Pons (tissue), 1 donor: ENCODE measurements at regions not wholly inside any gene's neighbourhood (a gene's known extent, or its start where the extent isn't known, plus 50 kb on each side); places are given as distances from the start of the nearest gene placed in this dataset.

Experiments used
- DNase-seq: peaks from one replicate; pipeline ENCODE4 v3.0.0-alpha.2; 2016; ENCODE audit warnings: low spot score

DNA sequence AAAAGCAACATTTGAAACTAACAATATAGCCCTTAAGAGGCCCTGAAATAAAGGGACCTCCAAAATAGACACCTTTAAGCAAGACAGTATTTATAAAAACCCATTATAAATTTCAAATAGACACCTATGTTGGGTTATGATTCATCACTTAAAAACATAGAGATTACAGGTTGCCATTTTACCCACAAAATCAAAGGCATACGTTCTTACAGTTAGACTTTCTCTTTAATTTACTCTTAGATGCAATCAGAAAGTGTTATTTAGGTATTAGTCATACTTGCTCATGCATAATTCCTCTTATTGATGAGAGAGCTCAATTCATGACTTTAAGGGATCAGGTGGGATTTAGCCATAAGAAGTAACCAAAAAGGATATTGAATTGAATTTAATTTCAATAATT is 51.5 kb upstream of the TMEM200A start:
- DNase-seq, result no peak

DNA sequence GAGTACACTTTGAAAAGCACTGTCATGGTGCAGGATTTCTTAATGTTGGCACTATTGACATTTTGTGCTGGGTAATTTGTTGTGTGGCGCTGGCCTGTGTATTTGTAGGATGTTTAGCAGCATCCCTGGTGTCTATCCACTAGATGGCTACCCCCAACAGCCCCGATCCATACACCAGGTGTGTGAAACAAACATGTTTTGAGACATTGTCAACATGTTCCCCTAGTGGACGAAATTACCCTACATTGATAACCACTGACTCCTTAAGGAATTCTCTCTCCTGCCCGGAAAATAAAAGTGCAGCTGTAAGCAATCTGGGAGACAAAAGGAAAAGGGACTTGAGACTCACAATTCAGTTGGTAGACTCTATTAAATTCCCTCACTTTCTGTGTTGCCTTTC is 52.6 kb upstream of the TMEM200A start:
- DNase-seq, result no peak

DNA sequence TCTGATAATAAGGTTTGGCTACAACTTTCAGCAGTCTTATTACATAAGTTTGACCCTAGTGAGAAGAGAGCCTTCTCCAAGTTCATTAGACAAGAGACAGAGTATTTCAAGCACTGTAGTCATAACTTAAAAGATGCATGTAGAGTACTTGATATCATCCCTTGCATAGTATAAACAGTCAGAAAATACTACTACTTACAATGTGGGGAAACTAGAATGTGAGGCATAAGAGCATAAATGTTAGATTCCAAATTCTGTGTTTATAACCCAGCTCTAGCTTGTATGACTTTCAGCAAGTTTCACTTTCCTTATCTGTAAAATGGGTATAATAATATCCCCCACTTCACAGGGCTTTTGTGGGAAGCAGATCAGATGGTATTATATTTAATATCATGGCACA is 56.8 kb upstream of the TMEM200A start:
- DNase-seq, result no peak

DNA sequence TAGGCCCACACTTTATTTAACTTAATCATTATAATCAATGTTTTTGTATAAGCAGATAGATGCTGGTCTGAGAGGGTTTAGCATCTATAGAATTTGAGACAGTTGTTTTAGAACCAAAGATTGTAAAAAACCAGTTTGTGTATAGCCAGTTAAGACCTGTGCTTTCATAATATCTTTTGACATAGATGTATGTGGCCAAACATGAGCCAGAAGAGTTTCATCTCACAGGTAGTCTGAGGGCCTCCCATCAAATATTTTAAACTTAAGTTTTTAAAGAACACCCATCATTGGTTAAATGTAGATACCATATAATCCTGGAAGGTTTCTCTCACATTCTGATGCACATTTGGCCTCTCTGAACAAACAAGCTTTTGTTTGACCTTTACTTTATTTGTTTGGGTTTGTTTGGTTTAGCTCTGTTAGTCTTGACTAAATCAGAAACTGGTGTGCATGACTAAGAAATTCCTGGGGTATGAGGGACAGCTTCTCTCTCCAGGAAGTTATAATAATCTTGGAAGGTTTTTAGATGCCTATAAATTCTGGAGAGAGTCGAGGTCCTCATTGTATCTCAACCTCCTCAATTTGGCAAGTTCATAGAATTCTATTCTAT is 58.0 kb upstream of the TMEM200A start:
- no peak for DNase-seq

DNA sequence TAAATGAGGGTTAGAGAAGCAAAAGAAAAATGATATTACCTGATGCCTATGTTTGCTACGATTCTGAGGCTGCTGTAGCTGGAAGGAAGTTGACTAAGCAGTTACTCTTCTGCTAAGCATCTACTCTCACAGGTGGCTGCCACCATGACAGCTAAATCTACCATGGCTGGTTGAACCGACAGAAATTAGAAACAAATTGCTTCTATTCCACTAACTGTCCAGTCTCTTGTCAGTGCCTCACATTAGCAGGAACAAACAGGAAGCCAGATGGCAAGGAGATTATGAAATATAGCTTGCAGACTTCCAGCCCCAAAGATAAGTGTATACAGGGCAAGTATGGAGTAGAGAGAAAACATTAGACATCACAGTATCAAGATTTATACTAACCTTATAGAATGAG is 59.4 kb upstream of the TMEM200A start:
- no peak for DNase-seq

DNA sequence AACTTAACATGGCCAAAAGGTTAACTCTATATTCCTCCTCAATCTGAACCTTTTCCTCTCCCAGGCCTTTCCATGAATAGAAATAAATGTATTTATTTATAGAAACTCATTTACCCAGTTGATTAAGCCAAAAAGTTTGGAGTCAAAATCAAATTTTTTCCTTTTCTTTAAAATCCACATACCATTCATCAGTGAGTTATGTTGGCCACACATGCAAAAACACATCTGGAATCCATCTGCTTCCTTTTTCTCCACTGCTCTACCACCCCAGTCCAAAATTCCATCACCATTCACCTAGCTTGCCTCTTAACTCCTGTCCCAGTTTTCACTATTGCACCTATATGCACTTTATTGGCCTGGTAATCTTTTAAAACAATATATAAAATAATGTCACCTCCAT is 62.4 kb upstream of the TMEM200A start:
- no peak for DNase-seq

DNA sequence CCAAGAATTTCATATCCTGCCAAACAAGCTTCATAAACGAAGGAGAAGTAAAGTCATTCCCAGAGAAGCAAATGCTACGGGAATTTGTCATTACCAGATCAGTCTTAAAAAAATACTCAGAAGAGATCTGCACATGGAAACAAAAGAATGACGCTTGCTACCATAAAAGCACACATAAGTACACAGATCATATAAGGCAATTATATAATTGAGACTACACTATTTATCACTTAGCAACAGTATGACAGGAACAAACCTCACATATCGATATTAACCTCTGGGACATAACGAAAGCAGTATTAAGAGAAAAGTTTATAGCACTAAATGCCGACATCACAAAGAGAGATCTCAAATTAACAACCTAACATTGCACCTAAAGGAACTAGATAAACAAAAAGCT is 67.6 kb upstream of the TMEM200A start:
- DNase-seq, result no peak

DNA sequence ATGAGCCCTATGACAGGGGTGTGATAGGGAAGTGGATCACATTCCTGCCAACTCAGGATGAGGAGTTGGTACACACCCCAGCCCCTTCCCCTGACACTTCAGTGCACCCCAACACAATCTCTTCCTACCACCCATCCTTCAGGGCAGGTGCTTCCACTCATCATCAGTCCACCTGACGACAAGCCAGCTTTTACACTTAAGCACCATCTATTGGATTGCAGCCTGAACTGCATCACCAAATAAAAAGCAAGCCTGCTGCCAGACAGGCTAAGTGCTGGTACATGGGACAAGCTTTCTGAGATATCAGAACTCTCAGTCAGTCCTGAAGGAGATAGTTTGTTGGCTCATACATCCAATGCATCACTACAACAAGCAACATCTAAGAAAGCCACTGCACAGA is 69.0 kb upstream of the TMEM200A start:
- DNase-seq, result no peak

DNA sequence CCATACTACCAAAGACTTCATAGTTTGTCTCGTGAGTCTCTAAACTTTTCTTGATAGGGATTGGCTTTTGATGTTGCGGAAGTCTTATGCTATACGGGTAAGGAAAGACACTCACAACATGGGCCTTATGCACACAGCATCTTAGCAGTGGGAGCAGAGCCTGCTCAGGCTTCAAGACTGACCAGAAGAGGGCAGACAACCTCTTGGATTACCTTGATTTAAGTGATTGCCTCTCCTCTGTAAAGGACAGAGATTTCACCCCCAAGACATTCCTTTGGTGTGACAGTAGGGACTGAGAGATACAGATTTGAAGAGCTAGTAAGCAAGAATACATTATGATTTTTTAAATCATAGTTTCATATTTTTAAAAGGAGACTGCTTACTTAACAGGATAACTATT is 71.0 kb upstream of the SAMD3 start:
- peak; percentile 20 for DNase-seq

DNA sequence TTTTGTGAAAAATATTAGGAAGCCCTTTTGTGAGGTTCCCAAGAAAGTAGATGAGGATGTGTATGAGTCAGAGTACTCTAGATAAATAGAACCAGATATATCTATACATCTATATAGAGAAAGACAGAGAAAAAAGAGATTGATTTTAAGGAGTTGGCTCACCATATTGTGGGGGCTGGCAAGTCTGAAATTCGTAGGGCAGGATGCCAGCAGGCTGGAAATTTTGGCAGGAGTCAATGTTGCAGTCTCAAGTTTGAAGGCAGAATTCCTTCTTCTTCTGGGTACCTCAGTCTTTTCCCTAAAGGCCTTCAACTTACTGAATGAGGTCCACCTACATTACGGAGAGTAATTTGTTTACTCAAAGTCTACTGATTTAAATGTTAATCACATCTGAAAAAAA is 65.3 kb upstream of the SAMD3 start:
- DNase-seq, result no peak

DNA sequence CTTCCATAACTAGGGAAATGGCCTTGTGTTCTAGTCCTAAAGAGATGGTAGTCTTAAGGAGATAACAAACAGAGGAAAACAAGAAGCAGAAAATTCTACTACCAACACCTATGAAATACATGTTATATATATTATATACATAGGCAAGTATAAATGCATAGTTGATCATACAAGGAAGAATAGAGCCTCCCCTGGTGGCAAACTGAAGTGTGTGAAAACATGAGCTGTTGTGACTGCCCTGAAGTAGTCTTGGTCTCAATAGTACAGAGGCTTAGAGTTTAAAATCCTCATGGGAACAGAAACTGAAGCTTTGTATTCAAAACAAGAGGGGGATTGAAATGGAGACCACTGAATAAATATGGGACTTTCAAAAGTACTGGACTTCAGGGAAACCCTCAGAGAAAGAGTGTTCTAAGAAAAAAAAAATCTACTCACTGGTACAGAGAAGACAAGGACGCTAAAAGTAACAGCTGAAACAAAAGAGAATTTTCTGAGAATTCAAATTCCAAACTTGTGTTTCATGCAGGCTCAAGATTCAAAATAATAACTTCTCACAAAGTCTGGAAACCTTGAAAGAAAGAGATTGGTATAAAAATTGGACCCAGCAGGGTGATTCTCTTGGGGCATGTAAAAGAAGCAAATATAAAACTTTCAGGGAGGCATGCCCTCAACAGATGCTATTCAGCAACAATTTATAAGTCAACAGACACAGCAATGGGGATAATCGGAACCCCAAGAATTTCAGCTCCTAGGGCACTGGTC is 59.7 kb upstream of the SAMD3 start:
- DNase-seq, result no peak

DNA sequence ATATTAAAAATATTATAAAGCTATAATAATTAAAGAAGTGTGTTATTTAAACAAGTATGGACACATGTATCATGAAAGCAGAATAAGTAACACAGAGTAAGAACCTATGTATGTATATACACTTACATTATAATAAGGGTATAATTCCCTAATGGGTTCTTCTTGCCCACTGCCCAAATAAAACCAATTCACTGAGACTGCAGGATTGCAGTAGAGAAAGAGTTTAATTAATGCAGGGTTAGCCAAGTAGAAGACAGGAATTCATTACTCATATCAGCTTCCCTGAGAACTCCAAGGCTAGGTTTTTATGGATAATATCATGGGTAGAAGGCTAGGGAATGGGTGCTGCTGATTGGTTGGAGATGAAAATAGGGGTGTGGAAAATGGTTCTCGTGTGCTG is 53.8 kb upstream of the SAMD3 start:
- no peak for DNase-seq

DNA sequence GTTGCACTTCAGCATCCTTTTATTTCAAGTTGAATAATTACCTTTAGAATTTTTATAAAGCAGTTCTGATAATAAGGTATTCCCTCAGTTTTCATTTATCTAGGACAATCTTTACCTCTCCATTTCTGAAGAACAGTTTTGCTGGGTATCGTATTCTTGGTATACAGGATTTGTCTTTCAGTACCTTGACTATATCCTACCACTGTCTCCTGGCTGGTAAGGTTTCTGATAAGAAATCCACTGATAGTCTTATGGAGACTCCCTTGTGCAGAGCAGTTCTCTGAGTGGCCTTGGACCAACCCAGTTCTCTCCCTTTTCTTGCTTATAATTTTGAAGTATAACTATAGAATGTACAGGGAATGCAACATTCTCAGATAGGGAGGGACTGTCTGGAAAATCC is 51.3 kb upstream of the SAMD3 start:
- no peak for DNase-seq
